Skeletal muscle cell (primary cell): ENCODE measurements at regions not wholly inside any gene's neighbourhood (a gene's known extent, or its start where the extent isn't known, plus 50 kb on each side); places are given as distances from the start of the nearest gene placed in this dataset.
"Not testable (repeated sequence)": the region's sequence is repeated elsewhere in the genome, so short reads cannot be mapped to it uniquely, and the experiment has no call there.

Experiments
- DNase-seq: peaks from one replicate; pipeline ENCODE4 v3.0.0-alpha.2; 2010; ENCODE audit warnings: low read depth
- H3K4me3 ChIP-seq: 2 replicates; pipeline ENCODE4 v1.5.1; 2011; ENCODE audit warnings: low read depth, mild to moderate bottlenecking, control low read depth, low read length, moderate library complexity

DNA sequence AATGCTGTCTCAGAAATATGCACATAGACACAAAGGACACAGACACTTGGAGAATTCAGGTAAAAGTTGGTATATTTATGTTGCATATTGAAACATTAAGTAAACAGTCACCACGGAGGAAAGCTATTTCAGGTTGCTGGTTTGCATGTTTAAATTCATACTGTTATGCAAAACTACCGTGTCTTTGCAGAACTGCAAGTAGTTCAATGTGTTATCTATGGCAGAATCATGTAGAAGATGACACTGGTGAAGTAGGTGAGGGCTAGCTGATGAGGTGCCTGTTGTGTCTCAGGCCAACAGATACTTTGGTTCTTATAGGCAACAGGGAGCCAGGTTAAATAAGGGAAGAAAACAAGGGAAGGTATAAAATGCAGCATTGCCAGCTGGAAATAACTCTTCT is 511.3 kb downstream of the DIPK2A start:
- no peak for DNase-seq
- no peak overlapping the region for H3K4me3 ChIP-seq

GRCh38 chr3:144487011-144487410 is 515.4 kb downstream of the DIPK2A start:
- H3K4me3 ChIP-seq, result no peak overlapping the region
- DNase-seq, result no peak

DNA sequence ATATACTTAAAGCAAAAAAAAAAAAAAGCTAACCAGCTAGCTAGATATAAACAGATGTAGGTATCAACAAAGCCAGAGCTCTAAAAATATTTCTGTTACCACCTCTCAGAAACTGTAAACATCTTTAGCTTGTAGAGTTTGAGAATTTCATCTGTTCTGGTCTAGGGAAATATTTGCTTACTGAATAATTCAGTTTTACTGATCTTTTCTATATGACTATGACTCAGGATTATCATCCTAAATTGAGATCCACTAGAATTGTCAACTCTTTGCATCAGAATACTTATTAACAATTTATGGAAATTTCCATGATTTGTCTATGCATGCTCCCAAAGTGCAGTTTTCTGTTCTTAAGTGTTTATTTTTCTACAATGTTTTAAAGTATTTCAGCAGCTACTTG is 517.3 kb downstream of the DIPK2A start:
- H3K4me3 ChIP-seq, result no peak overlapping the region
- no peak for DNase-seq

DNA sequence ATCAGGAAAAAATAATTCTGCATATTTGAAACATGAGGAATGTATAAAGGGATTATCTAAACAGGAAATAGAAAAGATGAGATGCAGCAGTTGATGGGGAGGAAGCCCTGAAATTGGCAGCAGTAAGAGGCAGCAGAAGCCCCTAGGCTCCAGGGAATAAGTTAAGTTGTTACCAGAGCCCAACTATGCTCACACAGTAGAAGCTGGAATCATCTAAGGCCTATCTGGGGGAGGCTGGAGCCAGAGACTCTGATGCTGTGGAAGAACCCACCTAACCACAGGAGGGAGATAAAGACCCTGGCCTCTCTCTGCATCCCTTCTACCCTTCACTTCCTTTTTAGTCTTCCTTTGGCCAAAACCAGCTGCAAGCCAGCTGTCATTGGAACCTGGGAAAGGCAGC is 519.7 kb downstream of the DIPK2A start:
- no peak for DNase-seq
- H3K4me3 ChIP-seq, result no peak overlapping the region

- not testable (repeated sequence) for H3K4me3 ChIP-seq, DNase-seq
These were observed 523.0 kb downstream of the DIPK2A start for GRCh38 chr3:144494651-144495050.

DNA sequence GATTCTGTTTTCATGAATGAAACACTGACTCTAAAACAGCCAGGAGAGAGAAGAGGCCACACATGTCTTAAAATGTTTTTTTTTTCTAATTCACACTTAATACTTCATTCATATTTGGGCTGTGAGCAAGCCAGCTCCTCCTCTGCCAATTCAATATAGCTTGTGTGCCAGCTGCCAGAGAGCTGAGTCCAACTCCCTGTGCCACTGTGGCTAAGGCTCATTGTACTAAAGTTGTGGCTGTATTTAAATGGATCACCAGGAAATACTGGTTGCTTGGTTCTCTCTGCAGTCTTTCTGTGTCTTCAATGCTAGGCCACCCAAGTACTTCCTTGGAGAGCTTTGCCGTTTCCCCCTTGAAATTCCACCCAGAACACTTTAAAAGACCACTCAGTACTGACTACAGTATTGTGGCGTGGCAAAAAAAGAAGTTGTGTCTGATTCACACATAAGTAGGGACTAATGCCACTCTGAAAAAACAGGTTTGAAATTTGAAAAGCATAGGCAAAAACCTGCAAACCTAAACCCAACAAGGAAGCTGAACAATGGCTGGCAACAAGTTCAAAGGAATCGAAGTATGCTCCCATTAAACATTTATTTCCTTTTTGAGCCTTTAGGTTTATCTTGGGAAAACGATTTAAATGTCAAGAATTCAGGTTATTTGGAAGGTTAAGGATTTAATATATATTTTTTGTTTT is 524.7 kb downstream of the DIPK2A start:
- no peak for DNase-seq
- no peak overlapping the region for H3K4me3 ChIP-seq

DNA sequence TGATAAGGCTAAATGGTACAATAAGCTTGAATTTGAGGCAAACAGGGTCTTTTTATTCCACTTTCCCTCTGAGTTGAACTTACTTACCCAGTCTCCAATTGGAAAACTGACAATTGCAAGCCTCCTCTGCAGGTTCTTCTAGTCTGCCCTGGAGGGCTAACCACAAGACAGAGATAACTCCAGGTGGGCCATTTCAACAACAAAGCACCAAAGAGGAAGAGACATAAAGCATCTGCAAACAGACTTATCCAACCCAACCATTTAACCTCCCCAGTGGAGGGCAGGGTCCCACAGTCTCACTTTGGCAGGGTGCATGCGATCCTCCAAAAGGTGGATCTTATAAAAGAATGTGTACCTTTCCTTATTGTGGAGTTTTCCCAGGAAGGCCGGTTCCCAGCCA is 525.8 kb downstream of the DIPK2A start:
- H3K4me3 ChIP-seq, result no peak overlapping the region
- no peak for DNase-seq

DNA sequence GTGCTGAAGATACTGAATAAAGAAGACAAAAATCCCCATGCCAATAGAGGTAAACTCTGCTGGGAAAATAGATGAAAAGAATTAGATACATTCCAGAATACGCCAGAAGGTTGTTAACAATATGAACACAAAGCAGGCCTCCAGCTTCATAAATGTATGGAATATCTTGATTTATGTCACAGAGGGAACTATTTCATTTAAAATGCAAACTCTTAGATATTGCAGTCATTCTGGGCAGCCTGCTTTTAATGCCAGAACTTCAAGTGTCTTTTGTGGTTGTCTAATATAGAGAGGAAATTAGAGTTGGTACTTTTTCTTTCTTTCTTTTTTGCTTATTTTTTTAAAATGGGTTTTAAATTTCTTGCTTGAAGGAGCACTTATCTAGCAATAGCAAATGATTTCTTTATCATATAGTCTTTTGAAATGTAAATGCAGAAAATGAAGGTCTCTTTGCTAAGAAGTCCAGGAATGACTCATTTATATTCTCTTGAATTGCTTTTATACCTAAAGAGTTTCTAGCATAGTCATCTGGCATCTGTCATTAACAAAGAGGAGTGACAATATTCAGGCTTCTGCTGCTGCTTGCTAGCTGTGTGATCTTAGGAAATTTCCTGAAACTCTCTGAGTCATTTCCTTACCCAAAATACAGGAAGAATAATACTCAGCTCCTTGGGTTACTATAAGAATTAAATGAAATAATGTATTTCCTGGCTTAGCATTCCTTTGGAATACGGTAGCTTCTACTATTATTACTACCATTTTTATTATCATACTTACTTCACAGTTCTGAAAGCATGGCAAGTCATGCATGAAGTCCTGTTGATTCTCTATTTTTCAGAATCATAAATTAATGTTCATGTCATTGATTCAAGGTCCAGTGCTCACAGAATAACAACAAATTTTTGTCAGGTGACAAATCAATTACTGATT is 527.6 kb downstream of the DIPK2A start:
- H3K4me3 ChIP-seq, result no peak overlapping the region

DNA sequence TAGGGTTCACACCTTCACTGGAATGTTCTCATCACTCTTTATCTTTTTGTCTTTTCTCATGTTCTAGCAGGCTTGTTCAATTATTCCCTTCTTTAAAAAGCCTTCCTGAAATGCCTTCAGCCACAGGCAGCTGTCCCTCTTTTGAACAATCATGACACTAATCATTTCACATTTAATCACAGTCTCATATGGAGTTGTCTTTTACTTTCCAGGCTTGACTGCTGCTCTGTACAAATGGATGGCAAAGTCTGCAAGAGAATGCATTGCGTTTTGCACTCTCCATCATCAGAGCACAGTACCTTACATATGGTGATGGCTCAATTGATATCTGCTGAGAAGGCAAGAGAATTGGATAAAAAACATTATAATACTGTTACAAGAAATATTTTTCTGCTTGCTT is 529.8 kb downstream of the DIPK2A start:
- no peak overlapping the region for H3K4me3 ChIP-seq
- no peak for DNase-seq

More for the DNA sequence above, 527.6 kb downstream of the DIPK2A start:
- DNase-seq, result no peak

GRCh38 chr3:144502402-144502801 is 530.8 kb downstream of the DIPK2A start:
- DNase-seq, result no peak
- H3K4me3 ChIP-seq, result no peak overlapping the region

DNA sequence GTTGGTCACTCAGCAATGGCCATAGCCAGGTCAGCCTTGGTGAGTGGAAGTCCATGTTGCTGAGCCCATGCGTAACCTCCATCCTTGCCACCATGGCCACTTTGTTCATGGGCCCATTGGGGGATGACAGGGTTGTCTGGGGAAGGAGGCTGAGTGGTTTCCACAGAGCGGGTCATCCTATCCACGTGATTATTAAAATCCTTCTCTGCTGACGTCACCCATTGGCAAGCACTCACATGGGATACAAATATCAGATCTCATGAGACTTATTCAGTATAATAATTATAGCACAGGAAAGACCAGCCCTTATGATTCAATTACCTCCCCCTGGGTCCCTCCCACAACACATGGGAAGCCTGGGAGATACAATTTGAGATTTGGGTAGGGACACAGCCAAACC is 534.8 kb downstream of the DIPK2A start:
- H3K4me3 ChIP-seq, DNase-seq: not testable (repeated sequence)

- no peak for DNase-seq
- no peak overlapping the region for H3K4me3 ChIP-seq
These were observed 539.7 kb downstream of the DIPK2A start for GRCh38 chr3:144511346-144511745.

GRCh38 chr3:144516026-144516425 is 544.4 kb downstream of the DIPK2A start:
- H3K4me3 ChIP-seq, result no peak overlapping the region
- no peak for DNase-seq

GRCh38 chr3:144516589-144516988 is 545.0 kb downstream of the DIPK2A start:
- DNase-seq, result no peak
- no peak overlapping the region for H3K4me3 ChIP-seq

- DNase-seq, result no peak
- H3K4me3 ChIP-seq, result no peak overlapping the region
These were observed 549.5 kb downstream of the DIPK2A start for GRCh38 chr3:144521131-144521530.

- DNase-seq, result no peak
- H3K4me3 ChIP-seq, result no peak overlapping the region
These were observed 550.8 kb downstream of the DIPK2A start for GRCh38 chr3:144522456-144522855.

- no peak for DNase-seq
- no peak overlapping the region for H3K4me3 ChIP-seq
These were observed 551.8 kb downstream of the DIPK2A start for GRCh38 chr3:144523396-144523795.

- peak; percentile 7 for DNase-seq
- H3K4me3 ChIP-seq, result no peak overlapping the region
These were observed 552.9 kb downstream of the DIPK2A start for GRCh38 chr3:144524531-144524930.

- H3K4me3 ChIP-seq, result no peak overlapping the region
- no peak for DNase-seq
These were observed 557.9 kb downstream of the DIPK2A start for GRCh38 chr3:144529566-144529965.

GRCh38 chr3:144544871-144545270 is 573.2 kb downstream of the DIPK2A start:
- no peak overlapping the region for H3K4me3 ChIP-seq
- DNase-seq, result no peak

- DNase-seq, result no peak
- H3K4me3 ChIP-seq, result no peak overlapping the region
These were observed 574.9 kb downstream of the DIPK2A start for GRCh38 chr3:144546539-144546938.
